GM12878 (cell line): ENCODE measurements at regions not wholly inside any gene's neighbourhood (a gene's known extent, or its start where the extent isn't known, plus 50 kb on each side); places are given as distances from the start of the nearest gene placed in this dataset.

Source experiments
- ATAC-seq: fragments of 200-7000 bp; cut with Tn5 transposase; 3 replicates; pipeline ENCODE4 v1.9.1; 2020; ENCODE audit warnings: mild to moderate bottlenecking, moderate library complexity
- BruUV-seq: library from RNA; stranded (reverse); fragments of 400-500 nt; replicated peaks from 2 replicates; lab custom pipeline; 2021; lab: Mats Ljungman, UMichigan
- CTCF ChIA-PET: fragments of 300-600 bp; sonication (Branson Sonifier 250); formaldehyde crosslinking; extraction: SDS; loops from one replicate; lab custom pipeline; 2021; ENCODE audit warnings: inconsistent platforms; lab: Yijun Ruan, JAX
- POLR2A ChIA-PET: fragments of 350-600 bp; formaldehyde crosslinking; extraction: SDS; loops from one replicate; lab custom pipeline; 2021; ENCODE audit warnings: inconsistent platforms; lab: Charles Lee
- RAD21 ChIA-PET: fragments of 300-600 bp; sonication (Branson Sonifier 250); formaldehyde crosslinking; loops from one replicate; lab custom pipeline; 2023; ENCODE audit warnings: antibody characterized with exemption; ENCODE audit not compliant: unreplicated experiment; lab: Charles Lee
- SMC1A ChIA-PET: fragments of 300-600 bp; sonication (Branson Sonifier 250); formaldehyde crosslinking; loops from one replicate; lab custom pipeline; 2023; ENCODE audit not compliant: unreplicated experiment, uncharacterized antibody; lab: Charles Lee
- DNase-seq: peaks from one replicate; pipeline ENCODE4 v3.0.0-alpha.2; 2011; ENCODE audit warnings: low read depth, low spot score
- FAIRE-seq: peaks from 3 replicates; lab custom pipeline; 2011; peaks lifted over from hg19 to GRCh38; lab: Jason Lieb, UNC
- H2AFZ ChIP-seq: 2 replicates; pipeline ENCODE4 v1.6.0; 2011; ENCODE audit warnings: low read depth, low read length, control low read depth; ENCODE audit not compliant: control insufficient read depth
- H3K27ac ChIP-seq: 2 replicates; pipeline ENCODE4 v1.5.1; 2011; ENCODE audit warnings: control low read depth; ENCODE audit not compliant: control insufficient read depth, insufficient read depth
- H3K27me3 ChIP-seq, 2 experiments: replicated peaks in 1 of 2; 2 replicates each; pipeline versions ENCODE4 v1.6.0 to v1.6.1; 2011; ENCODE audit warnings: low read length in 1 of 2; ENCODE audit not compliant: control insufficient read depth in 2 of 2, insufficient read depth in 2 of 2
- H3K36me3 ChIP-seq, 2 experiments: 2 replicates each; pipeline ENCODE4 v1.5.1; 2011; ENCODE audit warnings: low read length in 1 of 2; ENCODE audit not compliant: control insufficient read depth in 2 of 2, insufficient read depth in 2 of 2
- H3K4me1 ChIP-seq: 2 replicates; pipeline ENCODE4 v1.6.1; 2011; ENCODE audit warnings: mild to moderate bottlenecking, low read length, moderate library complexity, mixed read lengths; ENCODE audit not compliant: control insufficient read depth, insufficient read depth
- H3K4me2 ChIP-seq: 2 replicates; pipeline ENCODE4 v1.6.0; 2011; ENCODE audit warnings: control low read depth; ENCODE audit not compliant: control insufficient read depth, insufficient read depth
- H3K4me3 ChIP-seq: fragments of 200-600 bp; sonication (generic); 2 replicates; pipeline ENCODE4 v1.5.1; 2016
- H3K79me2 ChIP-seq: 2 replicates; pipeline ENCODE4 v1.6.0; 2011; ENCODE audit warnings: low read length; ENCODE audit not compliant: control insufficient read depth, insufficient read depth
- H3K9ac ChIP-seq: 2 replicates; pipeline ENCODE4 v1.8.0; 2011; ENCODE audit warnings: low read length, control low read depth, mixed read lengths; ENCODE audit not compliant: control insufficient read depth, insufficient read depth
- H3K9me3 ChIP-seq: replicated peaks from 3 replicates; pipeline ENCODE4 v1.5.1; 2011; ENCODE audit warnings: mild to moderate bottlenecking, low read length; ENCODE audit not compliant: control insufficient read depth, insufficient read depth
- H4K20me1 ChIP-seq: 2 replicates; pipeline ENCODE4 v1.6.0; 2011; ENCODE audit not compliant: control insufficient read depth, insufficient read depth
- GATAD2B ChIP-seq: fragments of 450-650 bp; conservative IDR thresholded peaks from 2 replicates; pipeline ENCODE4 v1.6.1; 2017; ENCODE audit warnings: low read depth, mild to moderate bottlenecking, moderate library complexity
- HDGF ChIP-seq: fragments of 450-650 bp; IDR thresholded peaks from 2 replicates; pipeline ENCODE4 v1.6.1; 2016; ENCODE audit warnings: antibody characterized with exemption
- IKZF2 ChIP-seq, 2 experiments: fragments of 450-650 bp; IDR thresholded peaks; 2 replicates each; pipeline ENCODE4 v1.6.1; 2017; ENCODE audit warnings: mild to moderate bottlenecking in 2 of 2, moderate library complexity in 2 of 2
- TBL1XR1 ChIP-seq: IDR thresholded peaks from 2 replicates; pipeline ENCODE4 v1.6.1; 2012; ENCODE audit warnings: low read depth, low read length, improper control_type of control experiment
- ZNF622 ChIP-seq: fragments of 450-650 bp; IDR thresholded peaks from 2 replicates; pipeline ENCODE4 v1.6.1; 2017; ENCODE audit warnings: mild to moderate bottlenecking, inconsistent platforms
- WGBS: methylation state at CpG from one replicate; pipeline ENCODE4 v1.1.6; 2016; ENCODE audit warnings: low lambda C conversion rate; ENCODE audit not compliant: insufficient replicate concordance, insufficient coverage; ENCODE audit errors: missing lambda C conversion rate; 5-methylcytosine and 5-hydroxymethylcytosine counted together
- in situ Hi-C: fragments of 300-500 bp; cut with MboI; formaldehyde crosslinking; loops from 9 replicates; pipeline ENCODE4 v1.14.3; 2018; ENCODE audit warnings: mixed read lengths
- intact Hi-C: fragments of 100-400 bp; cut with micrococcal nuclease; formaldehyde crosslinking; loops from one replicate; pipeline ENCODE4 v1.14.2; 2022; ENCODE audit not compliant: unreplicated experiment
- TF ChIP-seq, protein P1 (sequence below): fragments of 450-650 bp; IDR thresholded peaks from 2 replicates; pipeline ENCODE4 v1.6.1; 2016; ENCODE audit warnings: mild to moderate bottlenecking, moderate library complexity, borderline replicate concordance
- TF ChIP-seq, protein P2 (sequence below): fragments of 450-650 bp; IDR thresholded peaks from 2 replicates; pipeline ENCODE4 v1.6.1; 2017; ENCODE audit warnings: antibody characterized with exemption, mild to moderate bottlenecking, moderate library complexity

DNA sequence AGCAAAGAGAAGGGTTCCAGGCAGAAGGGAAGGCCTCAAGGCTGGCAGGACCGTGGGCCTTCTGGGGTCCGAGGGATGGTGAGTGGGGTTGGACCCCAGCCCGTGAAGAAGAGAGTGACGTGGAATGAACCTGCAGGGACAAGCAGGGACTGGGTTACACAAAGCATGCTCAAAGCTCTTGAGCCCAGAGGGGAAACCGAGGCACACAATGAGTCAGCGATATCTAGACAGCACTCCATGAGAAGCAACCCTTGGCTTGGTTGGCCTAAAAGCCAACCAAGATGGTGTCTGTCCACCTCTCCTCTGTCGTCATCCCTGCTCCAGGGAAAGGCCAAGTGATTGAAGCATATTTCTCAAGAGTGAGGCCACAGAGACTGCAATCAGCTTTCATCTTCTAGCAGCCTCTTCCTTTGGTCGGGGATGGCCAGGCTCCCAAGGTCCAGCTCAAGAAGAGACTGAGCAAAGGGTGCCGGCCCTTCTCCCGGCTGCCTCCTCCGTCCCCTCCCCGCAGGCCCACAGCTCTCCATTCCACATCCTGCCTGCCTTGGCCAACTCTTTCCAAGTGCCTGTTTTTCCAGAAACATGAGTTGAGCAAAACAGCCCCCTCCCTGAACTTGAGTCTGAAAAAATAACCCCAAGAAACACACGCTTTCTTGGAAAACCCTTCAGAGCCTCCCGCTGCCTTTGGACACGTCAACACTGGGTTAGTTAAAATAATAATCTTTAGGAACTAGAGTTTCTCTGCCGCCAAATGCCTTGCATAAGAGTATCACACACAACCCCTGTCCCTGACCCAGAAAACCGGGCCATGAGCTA lies 556.6 kb downstream of the MIAT start:
- SMC1A ChIA-PET = no interaction called here
- RAD21 ChIA-PET = no interaction called here
- no peak for TF ChIP-seq TBL1XR1
- TF ChIP-seq IKZF2 (IDR thresholded peaks at IDR 0.05) = no peak
- TF ChIP-seq, protein P1, sequence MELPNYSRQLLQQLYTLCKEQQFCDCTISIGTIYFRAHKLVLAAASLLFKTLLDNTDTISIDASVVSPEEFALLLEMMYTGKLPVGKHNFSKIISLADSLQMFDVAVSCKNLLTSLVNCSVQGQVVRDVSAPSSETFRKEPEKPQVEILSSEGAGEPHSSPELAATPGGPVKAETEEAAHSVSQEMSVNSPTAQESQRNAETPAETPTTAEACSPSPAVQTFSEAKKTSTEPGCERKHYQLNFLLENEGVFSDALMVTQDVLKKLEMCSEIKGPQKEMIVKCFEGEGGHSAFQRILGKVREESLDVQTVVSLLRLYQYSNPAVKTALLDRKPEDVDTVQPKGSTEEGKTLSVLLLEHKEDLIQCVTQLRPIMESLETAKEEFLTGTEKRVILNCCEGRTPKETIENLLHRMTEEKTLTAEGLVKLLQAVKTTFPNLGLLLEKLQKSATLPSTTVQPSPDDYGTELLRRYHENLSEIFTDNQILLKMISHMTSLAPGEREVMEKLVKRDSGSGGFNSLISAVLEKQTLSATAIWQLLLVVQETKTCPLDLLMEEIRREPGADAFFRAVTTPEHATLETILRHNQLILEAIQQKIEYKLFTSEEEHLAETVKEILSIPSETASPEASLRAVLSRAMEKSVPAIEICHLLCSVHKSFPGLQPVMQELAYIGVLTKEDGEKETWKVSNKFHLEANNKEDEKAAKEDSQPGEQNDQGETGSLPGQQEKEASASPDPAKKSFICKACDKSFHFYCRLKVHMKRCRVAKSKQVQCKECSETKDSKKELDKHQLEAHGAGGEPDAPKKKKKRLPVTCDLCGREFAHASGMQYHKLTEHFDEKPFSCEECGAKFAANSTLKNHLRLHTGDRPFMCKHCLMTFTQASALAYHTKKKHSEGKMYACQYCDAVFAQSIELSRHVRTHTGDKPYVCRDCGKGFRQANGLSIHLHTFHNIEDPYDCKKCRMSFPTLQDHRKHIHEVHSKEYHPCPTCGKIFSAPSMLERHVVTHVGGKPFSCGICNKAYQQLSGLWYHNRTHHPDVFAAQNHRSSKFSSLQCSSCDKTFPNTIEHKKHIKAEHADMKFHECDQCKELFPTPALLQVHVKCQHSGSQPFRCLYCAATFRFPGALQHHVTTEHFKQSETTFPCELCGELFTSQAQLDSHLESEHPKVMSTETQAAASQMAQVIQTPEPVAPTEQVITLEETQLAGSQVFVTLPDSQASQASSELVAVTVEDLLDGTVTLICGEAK = no peak
- TF ChIP-seq GATAD2B = no peak
- TF ChIP-seq, protein P2, sequence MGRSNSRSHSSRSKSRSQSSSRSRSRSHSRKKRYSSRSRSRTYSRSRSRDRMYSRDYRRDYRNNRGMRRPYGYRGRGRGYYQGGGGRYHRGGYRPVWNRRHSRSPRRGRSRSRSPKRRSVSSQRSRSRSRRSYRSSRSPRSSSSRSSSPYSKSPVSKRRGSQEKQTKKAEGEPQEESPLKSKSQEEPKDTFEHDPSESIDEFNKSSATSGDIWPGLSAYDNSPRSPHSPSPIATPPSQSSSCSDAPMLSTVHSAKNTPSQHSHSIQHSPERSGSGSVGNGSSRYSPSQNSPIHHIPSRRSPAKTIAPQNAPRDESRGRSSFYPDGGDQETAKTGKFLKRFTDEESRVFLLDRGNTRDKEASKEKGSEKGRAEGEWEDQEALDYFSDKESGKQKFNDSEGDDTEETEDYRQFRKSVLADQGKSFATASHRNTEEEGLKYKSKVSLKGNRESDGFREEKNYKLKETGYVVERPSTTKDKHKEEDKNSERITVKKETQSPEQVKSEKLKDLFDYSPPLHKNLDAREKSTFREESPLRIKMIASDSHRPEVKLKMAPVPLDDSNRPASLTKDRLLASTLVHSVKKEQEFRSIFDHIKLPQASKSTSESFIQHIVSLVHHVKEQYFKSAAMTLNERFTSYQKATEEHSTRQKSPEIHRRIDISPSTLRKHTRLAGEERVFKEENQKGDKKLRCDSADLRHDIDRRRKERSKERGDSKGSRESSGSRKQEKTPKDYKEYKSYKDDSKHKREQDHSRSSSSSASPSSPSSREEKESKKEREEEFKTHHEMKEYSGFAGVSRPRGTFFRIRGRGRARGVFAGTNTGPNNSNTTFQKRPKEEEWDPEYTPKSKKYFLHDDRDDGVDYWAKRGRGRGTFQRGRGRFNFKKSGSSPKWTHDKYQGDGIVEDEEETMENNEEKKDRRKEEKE = no peak
- TF ChIP-seq ZNF622 = no peak
- no peak for TF ChIP-seq HDGF
- no TSS peak for BruUV-seq
- Histone ChIP-seq H3K4me1 (no peaks in the 10 kb centered on the region), H3K9ac (no peak overlapping the region), H3K79me2 (no peaks in the 10 kb centered on the region), H3K4me2 (no peak overlapping the region), H3K9me3 (no peaks in the 10 kb centered on the region; the same call in 2 of the 3 replicates), H3K36me3 (no peaks in the 10 kb centered on the region), H3K4me3 (no peak overlapping the region), H4K20me1 (no peaks in the 10 kb centered on the region), H2AFZ (no peak overlapping the region), H3K27me3 (no peaks in the 10 kb centered on the region), H3K27ac (no peak overlapping the region)
- DNase-seq = no peak
- in situ Hi-C loops (no loop called here), intact Hi-C loops (no loop called here)
- CTCF ChIA-PET = no interaction called here
- no peak for ATAC-seq
- POLR2A ChIA-PET = no interaction called here
- WGBS = 39% methylated on average over 17 of the region's 17 CpGs
- FAIRE-seq = no peak
